ENCODE measurements at regions not wholly inside any gene's neighbourhood (a gene's known extent, or its start where the extent isn't known, plus 50 kb on each side); places are given as distances from the start of the nearest gene placed in this dataset.

GRCh38 chr6:45830441-45831139 is 185.1 kb downstream of the CLIC5 start:
- TF ChIP-seq POLR2AphosphoS5 (IDR thresholded peaks at IDR 0.05) (no peak), EP300 (IDR thresholded peaks at IDR 0.05) (no peak), CTCF (IDR thresholded peaks at IDR 0.05) (no peak)

Data from sigmoid colon (tissue), 4 donors.